A673 (cell line): ENCODE measurements at regions not wholly inside any gene's neighbourhood (a gene's known extent, or its start where the extent isn't known, plus 50 kb on each side); places are given as distances from the start of the nearest gene placed in this dataset.

Experiments
- CTCF ChIP-seq: fragments of 300-800, 200-600 bp; sonication (generic); conservative IDR thresholded peaks from 2 replicates; pipeline ENCODE4 v1.5.1; 2017; ENCODE audit warnings: low read depth, mild to moderate bottlenecking, antibody characterized with exemption, low read length, moderate library complexity, mixed read lengths
- EZH2 ChIP-seq: fragments of 200-600 bp; sonication (generic); IDR thresholded peaks from 2 replicates; pipeline ENCODE4 v1.6.1; 2017; ENCODE audit warnings: borderline replicate concordance, low read depth, mild to moderate bottlenecking, mixed read lengths, antibody characterized with exemption, low read length; ENCODE audit not compliant: poor library complexity, severe bottlenecking

DNA sequence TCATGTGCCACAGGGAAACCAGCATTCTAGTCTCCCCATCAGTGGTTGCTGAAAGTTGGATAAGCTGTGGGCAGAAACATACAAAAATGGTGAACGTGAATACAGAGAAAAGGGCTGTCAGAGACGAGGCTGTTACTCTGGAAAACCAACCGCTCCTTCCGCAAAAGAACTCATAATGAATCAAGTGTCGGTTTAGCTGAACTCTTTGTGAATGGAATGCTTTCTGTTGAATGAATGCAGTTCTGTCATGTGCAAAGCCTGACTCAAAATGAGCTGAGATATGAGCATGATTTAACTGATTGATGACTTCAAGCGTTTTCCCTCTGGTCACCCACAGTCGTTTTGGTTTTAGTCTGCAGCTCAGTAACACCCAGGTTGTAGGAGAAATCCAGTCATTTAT, 298.3 kb downstream of the ETS1 start:
- TF ChIP-seq EZH2 (no peak), CTCF (no peak)
